ENCODE measurements at regions not wholly inside any gene's neighbourhood (a gene's known extent, or its start where the extent isn't known, plus 50 kb on each side); places are given as distances from the start of the nearest gene placed in this dataset.
"Not testable (repeated sequence)": the region's sequence is repeated elsewhere in the genome, so short reads cannot be mapped to it uniquely, and the experiment has no call there.

GRCh38 chr1:143748906-143749305 is 222.9 kb downstream of the FAM72C start:
- ATAC-seq (ENCODE audit: low read depth) (no peak), DNase-seq (no peak)
- intact Hi-C loops (cut with micrococcal nuclease), result no loop called here
- Mint-ChIP-seq H3K4me3 (no peak overlapping the region), H3K36me3 (ENCODE audit: low read depth) (peaks cover 2% of the 10 kb centered on the region), H3K4me1 (no peaks in the 10 kb centered on the region), H3K27ac (no peak overlapping the region), H3K27me3 (no peaks in the 10 kb centered on the region), H3K9me3 (peaks cover 6% of the 10 kb centered on the region)
- ChIA-PET POLR2A (no interaction called here), CTCF (no interaction called here)
- TF ChIP-seq, protein P1, sequence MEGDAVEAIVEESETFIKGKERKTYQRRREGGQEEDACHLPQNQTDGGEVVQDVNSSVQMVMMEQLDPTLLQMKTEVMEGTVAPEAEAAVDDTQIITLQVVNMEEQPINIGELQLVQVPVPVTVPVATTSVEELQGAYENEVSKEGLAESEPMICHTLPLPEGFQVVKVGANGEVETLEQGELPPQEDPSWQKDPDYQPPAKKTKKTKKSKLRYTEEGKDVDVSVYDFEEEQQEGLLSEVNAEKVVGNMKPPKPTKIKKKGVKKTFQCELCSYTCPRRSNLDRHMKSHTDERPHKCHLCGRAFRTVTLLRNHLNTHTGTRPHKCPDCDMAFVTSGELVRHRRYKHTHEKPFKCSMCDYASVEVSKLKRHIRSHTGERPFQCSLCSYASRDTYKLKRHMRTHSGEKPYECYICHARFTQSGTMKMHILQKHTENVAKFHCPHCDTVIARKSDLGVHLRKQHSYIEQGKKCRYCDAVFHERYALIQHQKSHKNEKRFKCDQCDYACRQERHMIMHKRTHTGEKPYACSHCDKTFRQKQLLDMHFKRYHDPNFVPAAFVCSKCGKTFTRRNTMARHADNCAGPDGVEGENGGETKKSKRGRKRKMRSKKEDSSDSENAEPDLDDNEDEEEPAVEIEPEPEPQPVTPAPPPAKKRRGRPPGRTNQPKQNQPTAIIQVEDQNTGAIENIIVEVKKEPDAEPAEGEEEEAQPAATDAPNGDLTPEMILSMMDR (IDR thresholded peaks at IDR 0.05), result no peak

GRCh38 chr1:143736562-143736961 is 235.2 kb downstream of the FAM72C start:
- ChIA-PET POLR2A (no interaction called here), CTCF (no interaction called here)
- no peak overlapping the region for H3K27ac Mint-ChIP-seq
- H3K4me3 Mint-ChIP-seq, result no peak overlapping the region
- H3K9me3 Mint-ChIP-seq, result no peaks in the 10 kb centered on the region
- H3K36me3 Mint-ChIP-seq (ENCODE audit: low read depth), result no peaks in the 10 kb centered on the region
- peaks cover 18% of the 10 kb centered on the region for H3K27me3 Mint-ChIP-seq
- no peaks in the 10 kb centered on the region for H3K4me1 Mint-ChIP-seq
- intact Hi-C loops (cut with micrococcal nuclease), result no loop called here
- DNase-seq, result no peak
- TF ChIP-seq, protein P1 (IDR thresholded peaks at IDR 0.05), result no peak
- ATAC-seq (ENCODE audit: low read depth), result no peak

GRCh38 chr1:143735764-143736461 is 235.9 kb downstream of the FAM72C start:
- DNase-seq (no peak), ATAC-seq (ENCODE audit: low read depth) (no peak)
- H3K27ac Mint-ChIP-seq, result no peak overlapping the region
- peaks cover 22% of the 10 kb centered on the region for H3K27me3 Mint-ChIP-seq
- ChIA-PET CTCF (no interaction called here), POLR2A (no interaction called here)
- no peaks in the 10 kb centered on the region for H3K36me3 Mint-ChIP-seq (ENCODE audit: low read depth)
- intact Hi-C loops (cut with micrococcal nuclease), result no loop called here
- no peak overlapping the region for H3K4me3 Mint-ChIP-seq
- TF ChIP-seq, protein P1 (IDR thresholded peaks at IDR 0.05), result no peak
- H3K4me1 Mint-ChIP-seq, result no peaks in the 10 kb centered on the region
- no peaks in the 10 kb centered on the region for H3K9me3 Mint-ChIP-seq

- ATAC-seq (ENCODE audit: low read depth); CTCF ChIA-PET; H3K4me1 Mint-ChIP-seq; H3K9me3 Mint-ChIP-seq; intact Hi-C loops (cut with micrococcal nuclease); H3K36me3 Mint-ChIP-seq (ENCODE audit: low read depth); DNase-seq; H3K4me3 Mint-ChIP-seq; H3K27ac Mint-ChIP-seq; POLR2A ChIA-PET: not testable (repeated sequence)
- peaks cover 26% of the 10 kb centered on the region for H3K27me3 Mint-ChIP-seq
These were observed 237.5 kb downstream of the FAM72C start for GRCh38 chr1:143734261-143734660.

GRCh38 chr1:143730890-143731289 is 240.9 kb downstream of the FAM72C start:
- H3K36me3 Mint-ChIP-seq (ENCODE audit: low read depth); H3K4me1 Mint-ChIP-seq; DNase-seq; ATAC-seq (ENCODE audit: low read depth); H3K4me3 Mint-ChIP-seq; H3K27ac Mint-ChIP-seq; POLR2A ChIA-PET; intact Hi-C loops (cut with micrococcal nuclease); CTCF ChIA-PET; H3K9me3 Mint-ChIP-seq: not testable (repeated sequence)
- H3K27me3 Mint-ChIP-seq, result peaks cover 24% of the 10 kb centered on the region

DNA sequence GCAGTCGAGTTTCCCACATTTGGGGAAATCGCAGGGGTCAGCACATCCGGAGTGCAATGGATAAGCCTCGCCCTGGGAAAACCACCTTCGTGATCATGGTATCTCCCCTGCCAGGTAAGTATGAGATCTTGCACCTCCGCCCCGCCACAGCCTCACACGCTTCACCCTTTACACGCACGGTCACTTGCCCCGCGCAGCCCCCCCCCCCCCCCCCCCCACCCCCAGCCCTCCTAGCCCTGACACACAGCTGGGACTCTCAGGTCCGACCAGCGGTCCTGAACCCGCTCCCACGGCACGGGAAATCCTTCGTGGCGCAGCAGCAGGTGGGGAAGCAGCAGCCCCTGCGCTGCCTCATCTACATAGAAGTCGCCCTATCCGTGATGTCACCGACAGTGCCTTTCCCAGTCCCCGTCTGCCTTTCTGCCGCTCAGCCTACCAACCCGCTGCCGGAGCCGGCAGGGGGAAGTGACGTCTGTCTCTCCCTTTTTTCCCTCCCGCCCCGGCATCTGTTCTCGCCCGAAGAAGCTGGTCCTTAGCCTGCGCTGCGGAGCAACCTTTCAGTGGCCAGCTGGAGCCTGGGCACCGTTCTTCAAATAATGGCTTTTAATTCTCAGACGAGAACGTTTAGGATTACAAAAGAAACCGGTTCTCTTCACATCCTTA is 242.2 kb downstream of the FAM72C start:
- peak overlapping the region; percentile 35 for H3K4me3 Mint-ChIP-seq
- DNase-seq, result not testable (repeated sequence)

GRCh38 chr1:143728802-143729448 is 242.9 kb downstream of the FAM72C start:
- H3K9me3 Mint-ChIP-seq; H3K4me3 Mint-ChIP-seq; CTCF ChIA-PET; H3K36me3 Mint-ChIP-seq (ENCODE audit: low read depth); H3K27ac Mint-ChIP-seq; DNase-seq; H3K4me1 Mint-ChIP-seq; POLR2A ChIA-PET; intact Hi-C loops (cut with micrococcal nuclease): not testable (repeated sequence)
- peak; percentile 91 for ATAC-seq (ENCODE audit: low read depth)
- peaks cover 20% of the 10 kb centered on the region for H3K27me3 Mint-ChIP-seq

More for the DNA sequence above, 242.2 kb downstream of the FAM72C start:
- H3K36me3 Mint-ChIP-seq (ENCODE audit: low read depth); CTCF ChIA-PET; intact Hi-C loops (cut with micrococcal nuclease); H3K4me1 Mint-ChIP-seq; H3K9me3 Mint-ChIP-seq: not testable (repeated sequence)
- Mint-ChIP-seq H3K27ac (peak overlapping the region; percentile 77), H3K27me3 (peaks cover 17% of the 10 kb centered on the region)
- ATAC-seq (ENCODE audit: low read depth), result peak; percentile 45
- POLR2A ChIA-PET, result interaction anchor here (0.6 kb wide), 4 partner anchors 682 to 831 kb away, joined by 3 to 6 read pairs (median 4); no protein-coding TSS in a partner anchor
